ENCODE measurements at regions not wholly inside any gene's neighbourhood (a gene's known extent, or its start where the extent isn't known, plus 50 kb on each side); places are given as distances from the start of the nearest gene placed in this dataset.
A peak's percentile ranks its signal among the peaks of the same experiment; 100 is the strongest.

DNA sequence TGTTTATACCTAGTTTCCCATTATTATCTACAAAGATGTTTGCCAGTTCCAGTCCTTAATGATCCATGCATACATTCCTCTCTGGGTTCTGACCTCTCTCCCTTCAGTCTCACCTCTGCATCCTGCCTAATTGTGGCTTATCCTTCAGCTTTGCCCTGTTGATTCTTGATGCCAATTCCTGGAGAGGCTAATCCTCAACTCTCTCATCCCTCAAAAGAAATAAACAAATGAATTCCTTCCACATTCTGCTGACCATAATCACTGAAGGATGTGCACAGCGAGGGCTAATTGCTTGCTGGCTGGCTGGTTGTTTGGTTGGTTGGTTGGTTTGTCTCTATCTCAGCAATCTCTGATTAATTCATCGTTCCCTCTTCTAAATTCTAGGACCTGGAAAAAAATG lies 113.8 kb downstream of the IRS2 start:
- Histone ChIP-seq H3K79me2 (ENCODE audit: low read depth) (no peaks in the 10 kb centered on the region; the same call in 1 of the 2 replicates), H3K27me3 (ENCODE audit: insufficient read depth, low read depth) (no peaks in the 10 kb centered on the region), H3F3A (ENCODE audit: insufficient read depth, low read depth) (peaks cover 36% of the 10 kb centered on the region), H4K20me1 (ENCODE audit: insufficient read depth) (no peaks in the 10 kb centered on the region), H3K27ac (no peak overlapping the region), H3K36me3 (ENCODE audit: low read depth) (no peaks in the 10 kb centered on the region), H3K4me2 (no peak overlapping the region), H2AFZ (no peak overlapping the region), H3K9me2 (ENCODE audit: insufficient read depth) (no peaks in the 10 kb centered on the region), H3K4me1 (replicated peaks; ENCODE audit: insufficient read depth) (peaks cover 36% of the 10 kb centered on the region), H3K4me3 (no peak overlapping the region), H3K9me3 (ENCODE audit: insufficient read depth, low read depth) (no peaks in the 10 kb centered on the region)
- intact Hi-C loops (cut with micrococcal nuclease; ENCODE audit: unreplicated experiment), result no loop called here
- ChIA-PET POLR2A (ENCODE audit: unreplicated experiment) (no interaction called here), CTCF (no interaction called here)
- no TSS peak for BruUV-seq (replicated peaks)
- no peak for DNase-seq
- TF ChIP-seq CTCF (conservative IDR thresholded peaks at IDR 0.05), result no peak
- no peak for TF ChIP-seq EZH2 (IDR thresholded peaks at IDR 0.05; ENCODE audit: low read depth)

DNA sequence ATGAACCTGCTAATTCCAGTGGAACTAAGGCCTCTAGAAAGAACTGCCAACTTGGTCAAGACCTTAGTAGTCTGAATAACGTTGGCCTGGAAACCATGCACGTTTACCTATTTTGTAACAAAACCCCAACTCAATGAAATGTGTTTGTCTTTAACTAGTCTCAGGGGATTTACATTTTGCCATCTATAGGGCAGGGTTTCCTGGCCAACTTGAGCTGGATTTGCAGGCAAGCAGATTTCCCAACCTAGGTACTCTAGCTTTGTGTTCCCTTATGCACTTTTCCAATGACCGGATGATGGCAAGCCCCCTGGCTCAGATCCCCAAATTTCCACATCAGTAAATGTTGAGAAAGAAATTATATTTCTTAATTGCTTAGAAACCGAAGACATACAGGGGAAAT lies 114.5 kb downstream of the IRS2 start:
- ChIA-PET CTCF (no interaction called here), POLR2A (ENCODE audit: unreplicated experiment) (no interaction called here)
- Histone ChIP-seq H3F3A (ENCODE audit: insufficient read depth, low read depth) (peaks cover 41% of the 10 kb centered on the region), H3K4me1 (replicated peaks; ENCODE audit: insufficient read depth) (peaks cover 42% of the 10 kb centered on the region), H3K4me3 (no peak overlapping the region), H3K4me2 (no peak overlapping the region), H3K27me3 (ENCODE audit: insufficient read depth, low read depth) (no peaks in the 10 kb centered on the region), H3K9me3 (ENCODE audit: insufficient read depth, low read depth) (no peaks in the 10 kb centered on the region), H2AFZ (no peak overlapping the region), H3K9me2 (ENCODE audit: insufficient read depth) (no peaks in the 10 kb centered on the region), H4K20me1 (ENCODE audit: insufficient read depth) (no peaks in the 10 kb centered on the region), H3K36me3 (ENCODE audit: low read depth) (no peaks in the 10 kb centered on the region), H3K79me2 (ENCODE audit: low read depth) (no peaks in the 10 kb centered on the region; the same call in 1 of the 2 replicates), H3K27ac (no peak overlapping the region)
- TF ChIP-seq EZH2 (IDR thresholded peaks at IDR 0.05; ENCODE audit: low read depth), result no peak
- TF ChIP-seq CTCF (conservative IDR thresholded peaks at IDR 0.05), result no peak
- intact Hi-C loops (cut with micrococcal nuclease; ENCODE audit: unreplicated experiment), result no loop called here
- no peak for DNase-seq
- no TSS peak for BruUV-seq (replicated peaks)

GRCh38 chr13:109670776-109671175 lies 115.6 kb downstream of the IRS2 start:
- H3K79me2 ChIP-seq (ENCODE audit: low read depth), result peaks cover 5% of the 10 kb centered on the region; the same call in 1 of the 2 replicates
- H3K4me3 ChIP-seq, result no peak overlapping the region
- BruUV-seq (replicated peaks), result no TSS peak
- H4K20me1 ChIP-seq (ENCODE audit: insufficient read depth), result no peaks in the 10 kb centered on the region
- ChIA-PET POLR2A (ENCODE audit: unreplicated experiment) (no interaction called here), CTCF (no interaction called here)
- no peak for TF ChIP-seq EZH2 (IDR thresholded peaks at IDR 0.05; ENCODE audit: low read depth)
- no peak for TF ChIP-seq CTCF (conservative IDR thresholded peaks at IDR 0.05)
- H3K9me2 ChIP-seq (ENCODE audit: insufficient read depth), result no peaks in the 10 kb centered on the region
- intact Hi-C loops (cut with micrococcal nuclease; ENCODE audit: unreplicated experiment), result no loop called here
- no peaks in the 10 kb centered on the region for H3K27me3 ChIP-seq (ENCODE audit: insufficient read depth, low read depth)
- H3K9me3 ChIP-seq (ENCODE audit: insufficient read depth, low read depth), result no peaks in the 10 kb centered on the region
- DNase-seq, result no peak
- H3K36me3 ChIP-seq (ENCODE audit: low read depth), result no peaks in the 10 kb centered on the region
- H3F3A ChIP-seq (ENCODE audit: insufficient read depth, low read depth), result peaks cover 51% of the 10 kb centered on the region
- H2AFZ ChIP-seq, result no peak overlapping the region
- H3K27ac ChIP-seq, result peak overlapping the region; percentile 94
- no peak overlapping the region for H3K4me2 ChIP-seq
- peaks cover 53% of the 10 kb centered on the region for H3K4me1 ChIP-seq (replicated peaks; ENCODE audit: insufficient read depth)
